HG02938 (cell line): ENCODE measurements at regions not wholly inside any gene's neighbourhood (a gene's known extent, or its start where the extent isn't known, plus 50 kb on each side); places are given as distances from the start of the nearest gene placed in this dataset.
"Not testable (repeated sequence)": the region's sequence is repeated elsewhere in the genome, so short reads cannot be mapped to it uniquely, and the experiment has no call there.

Experiments used
- ATAC-seq: cut with Tn5 transposase; IDR thresholded peaks from one replicate; pipeline ENCODE4 v1.9.1; 2021; ENCODE audit warnings: mild to moderate bottlenecking, moderate library complexity; ENCODE audit not compliant: unreplicated experiment

DNA sequence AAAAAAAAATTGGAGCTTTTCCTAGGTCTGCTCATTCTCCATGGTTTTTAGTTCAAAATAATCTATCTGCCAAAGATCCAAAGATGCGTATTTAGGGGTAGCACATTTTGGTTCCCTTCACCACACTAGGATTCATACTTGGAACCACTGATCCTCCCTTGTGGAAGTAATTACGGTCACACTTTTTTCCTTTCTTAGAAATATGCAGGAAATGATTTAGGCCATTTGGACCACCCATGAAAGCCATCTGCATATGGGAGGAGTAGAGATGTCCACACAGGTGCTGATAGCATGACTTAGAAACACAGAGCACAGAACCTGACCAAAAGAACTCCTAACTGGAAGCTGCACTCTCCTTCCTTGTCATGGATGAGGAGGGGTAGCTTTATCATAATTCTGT is 105.9 kb upstream of the RAI14 start:
- no peak for ATAC-seq

DNA sequence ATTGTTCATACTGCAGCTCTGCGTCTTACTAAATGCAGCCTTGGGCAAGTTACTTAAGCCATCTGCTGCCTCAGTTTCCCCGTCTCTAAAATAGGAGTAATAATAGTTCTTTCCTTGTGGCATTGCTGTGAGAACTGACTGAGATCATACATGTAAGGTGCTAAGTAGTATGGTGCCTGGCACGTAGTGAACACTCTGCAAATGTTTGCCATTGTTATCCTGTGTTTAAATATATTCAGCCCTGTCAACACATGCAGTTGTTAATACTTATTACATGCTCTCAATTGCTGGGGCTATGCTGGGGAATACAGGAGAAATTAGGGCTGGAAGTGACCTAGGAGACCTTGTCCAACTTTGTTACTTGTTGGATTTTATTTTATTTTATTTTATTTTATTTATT is 105.2 kb upstream of the RAI14 start:
- no peak for ATAC-seq

DNA sequence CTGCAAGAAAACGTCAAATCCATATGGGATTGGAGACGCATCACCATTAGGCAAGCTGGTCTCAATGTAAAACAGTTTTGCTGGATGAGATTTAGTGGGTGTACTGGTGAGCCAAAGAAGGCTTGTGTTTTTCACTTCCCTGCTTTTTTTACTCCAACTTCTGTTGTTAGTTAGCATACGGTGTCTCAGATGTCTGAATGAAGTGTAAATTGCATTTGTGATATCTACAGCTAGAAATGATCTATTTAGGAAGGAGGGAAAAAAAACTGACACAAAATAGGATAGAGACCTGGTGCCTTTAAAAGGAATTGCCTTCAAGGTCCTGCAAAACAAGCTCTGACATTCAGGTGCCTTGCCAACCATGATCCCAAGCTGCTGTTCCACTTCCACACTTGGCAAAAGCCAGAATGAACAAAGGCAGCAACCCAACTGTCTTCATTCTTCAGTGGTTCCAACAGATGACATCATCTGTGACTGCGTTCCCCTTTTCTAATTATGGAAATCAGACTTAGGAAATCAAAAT is 104.2 kb upstream of the RAI14 start:
- no peak for ATAC-seq

DNA sequence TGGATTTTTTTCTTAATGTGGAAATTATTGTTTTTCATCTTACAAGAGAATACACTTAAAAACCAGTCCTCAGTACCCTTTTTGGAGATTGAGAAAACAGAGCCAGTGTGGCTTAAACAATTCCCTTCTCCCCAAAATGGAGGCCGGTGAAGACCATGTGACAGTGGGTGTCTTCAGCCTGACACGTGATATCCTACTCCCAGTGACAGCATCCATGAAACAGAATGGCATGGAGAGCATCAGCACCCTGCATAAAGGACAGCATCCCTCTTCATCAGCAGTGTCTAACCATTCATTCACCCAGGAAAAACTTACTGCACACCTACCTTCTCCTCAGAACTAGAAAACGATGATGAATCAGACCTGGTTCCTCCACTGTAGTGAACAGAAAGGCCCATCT is 103.4 kb upstream of the RAI14 start:
- no peak for ATAC-seq

DNA sequence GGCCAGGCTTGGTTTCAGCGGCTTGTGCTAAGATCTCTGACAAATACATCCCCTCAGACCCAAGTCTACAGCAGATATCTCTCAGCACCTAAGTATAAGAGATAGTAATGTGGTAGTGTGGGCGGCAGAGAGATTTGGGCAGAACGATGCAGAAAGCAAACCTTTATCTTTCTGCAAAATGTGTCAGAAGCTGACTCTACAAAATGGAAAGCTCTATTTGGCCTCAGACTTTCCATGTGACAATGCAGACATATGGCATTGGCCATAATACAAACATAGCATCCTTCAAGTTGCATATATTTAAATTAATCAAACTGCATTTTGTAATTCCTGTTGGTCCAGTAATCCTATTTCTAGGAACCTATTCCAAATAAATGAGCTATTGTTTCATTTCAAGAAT is 102.5 kb upstream of the RAI14 start:
- ATAC-seq = no peak

DNA sequence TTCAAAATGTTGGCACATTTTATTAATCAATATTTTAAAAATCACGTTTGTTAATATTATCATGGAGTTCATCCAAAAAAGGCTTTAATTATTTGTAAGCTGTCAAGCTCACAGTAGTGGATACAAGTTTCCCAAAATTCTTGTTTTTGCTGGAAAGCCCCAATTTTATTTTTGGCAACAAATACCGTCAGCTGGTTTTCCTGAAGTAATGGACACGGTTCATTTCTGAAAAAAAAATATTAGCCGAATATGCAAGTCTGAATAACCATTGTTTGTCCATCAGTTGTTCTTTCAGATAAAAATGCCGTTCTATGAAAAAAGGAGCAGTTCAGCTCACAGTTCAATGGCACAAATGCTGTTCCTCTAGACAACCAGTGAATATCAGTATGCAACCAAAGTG is 101.5 kb upstream of the RAI14 start:
- no peak for ATAC-seq

DNA sequence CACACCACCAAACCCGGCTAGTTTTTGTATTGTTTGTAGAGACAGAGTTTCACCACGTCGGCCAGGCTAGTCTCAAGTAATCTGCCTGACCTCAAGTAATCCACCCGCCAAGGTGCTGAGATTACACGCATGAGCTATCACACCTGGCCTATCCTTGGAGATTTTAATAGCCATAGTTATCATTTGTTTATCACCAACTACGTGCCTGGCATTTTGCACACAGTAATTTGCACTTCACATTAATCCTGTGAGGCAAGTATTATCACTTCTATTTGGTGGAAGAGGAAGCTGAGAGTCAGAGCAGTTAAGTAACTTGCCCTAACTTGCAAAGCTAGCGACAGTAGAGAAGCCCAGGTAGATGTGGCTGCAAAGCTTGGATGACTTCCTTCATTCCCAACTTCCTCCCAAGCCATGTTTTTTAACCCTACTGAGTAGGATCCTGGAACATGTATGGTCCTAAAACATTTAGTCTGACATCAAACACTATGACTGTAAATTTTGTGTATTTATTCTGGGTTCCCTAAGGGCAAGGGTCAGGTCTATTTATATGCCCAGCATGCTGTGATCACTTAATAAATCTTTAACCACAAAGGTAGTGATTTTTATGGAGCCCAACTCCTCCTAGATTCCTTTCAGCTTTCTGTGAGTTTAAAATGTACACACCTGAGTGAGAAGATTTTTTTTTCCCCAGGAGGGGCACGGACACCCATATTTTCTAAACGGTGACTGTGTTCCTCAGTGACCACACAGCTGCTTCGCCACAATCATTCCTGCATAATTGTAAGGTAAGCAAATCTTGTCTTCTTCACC is 100.2 kb upstream of the RAI14 start:
- ATAC-seq = no peak

DNA sequence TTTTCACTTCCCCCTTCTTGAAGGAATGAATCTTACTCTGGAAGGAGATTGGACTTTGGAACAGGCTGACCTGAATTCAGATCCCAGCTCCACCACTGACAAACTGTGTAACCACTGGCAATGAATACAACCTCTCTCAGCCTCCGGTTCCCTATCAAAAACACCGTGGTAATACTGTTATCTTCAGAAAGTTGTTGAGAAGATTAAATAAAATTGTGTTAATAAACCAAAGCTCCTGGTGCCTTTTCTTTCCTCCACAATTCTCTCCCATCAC is 99.7 kb upstream of the RAI14 start:
- no peak for ATAC-seq

DNA sequence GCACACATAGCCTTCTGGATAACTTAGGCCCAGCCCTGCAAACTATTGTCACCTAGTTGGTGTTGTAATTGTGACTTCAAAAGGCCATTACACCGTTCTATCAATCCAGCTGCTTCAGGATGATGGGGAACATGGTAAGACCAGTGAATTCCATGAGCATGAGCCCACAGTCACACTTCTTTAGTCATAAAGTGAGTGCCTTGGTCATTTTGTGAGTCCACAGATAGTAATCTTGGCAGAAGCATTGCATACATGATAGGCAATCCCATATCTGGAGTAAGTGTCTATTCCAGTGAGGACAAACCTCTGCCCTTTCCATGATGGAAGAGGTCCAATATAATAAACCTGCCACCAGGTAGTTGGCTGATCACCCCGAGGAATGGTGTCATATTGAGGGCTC is 94.5 kb upstream of the RAI14 start:
- ATAC-seq = not testable (repeated sequence)

DNA sequence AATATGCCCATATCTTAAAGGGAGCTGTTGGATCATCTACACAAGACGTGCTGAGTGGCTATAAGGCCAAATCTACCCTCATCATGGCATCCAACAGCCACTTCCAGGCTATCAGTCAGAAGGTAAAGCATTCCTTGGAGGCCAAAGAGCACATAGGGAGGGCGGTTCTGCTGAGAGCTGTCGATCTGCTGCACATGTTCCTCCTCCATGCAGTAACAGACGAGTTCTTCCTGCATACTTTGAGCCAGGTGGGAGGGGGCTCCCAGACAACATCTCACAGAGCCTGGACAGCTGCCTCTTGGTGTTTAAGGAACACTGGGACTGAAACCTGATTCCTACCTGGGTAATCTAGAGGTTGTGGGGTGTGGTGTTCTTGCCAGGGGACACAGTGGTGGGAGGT is 93.3 kb upstream of the RAI14 start:
- ATAC-seq = no peak

DNA sequence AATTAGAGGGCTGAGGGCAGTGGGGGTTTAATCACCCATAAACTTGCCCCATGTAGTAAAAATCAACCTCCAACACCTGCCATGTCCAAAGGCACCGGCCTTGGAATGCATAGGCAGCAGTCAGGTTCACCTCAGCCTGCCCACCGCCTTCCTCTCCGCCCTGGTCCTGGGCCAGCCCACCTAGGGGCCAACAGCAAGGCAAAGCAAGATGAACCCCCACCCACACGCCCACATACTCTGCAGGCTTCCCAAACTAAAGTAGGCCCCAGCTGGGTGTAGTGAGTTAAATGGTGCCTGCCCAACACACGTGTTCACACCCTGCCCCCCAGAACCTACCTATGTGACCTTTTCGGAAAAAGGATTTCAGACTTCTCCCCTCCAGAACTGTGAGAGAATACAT is 92.9 kb upstream of the RAI14 start:
- ATAC-seq = no peak

DNA sequence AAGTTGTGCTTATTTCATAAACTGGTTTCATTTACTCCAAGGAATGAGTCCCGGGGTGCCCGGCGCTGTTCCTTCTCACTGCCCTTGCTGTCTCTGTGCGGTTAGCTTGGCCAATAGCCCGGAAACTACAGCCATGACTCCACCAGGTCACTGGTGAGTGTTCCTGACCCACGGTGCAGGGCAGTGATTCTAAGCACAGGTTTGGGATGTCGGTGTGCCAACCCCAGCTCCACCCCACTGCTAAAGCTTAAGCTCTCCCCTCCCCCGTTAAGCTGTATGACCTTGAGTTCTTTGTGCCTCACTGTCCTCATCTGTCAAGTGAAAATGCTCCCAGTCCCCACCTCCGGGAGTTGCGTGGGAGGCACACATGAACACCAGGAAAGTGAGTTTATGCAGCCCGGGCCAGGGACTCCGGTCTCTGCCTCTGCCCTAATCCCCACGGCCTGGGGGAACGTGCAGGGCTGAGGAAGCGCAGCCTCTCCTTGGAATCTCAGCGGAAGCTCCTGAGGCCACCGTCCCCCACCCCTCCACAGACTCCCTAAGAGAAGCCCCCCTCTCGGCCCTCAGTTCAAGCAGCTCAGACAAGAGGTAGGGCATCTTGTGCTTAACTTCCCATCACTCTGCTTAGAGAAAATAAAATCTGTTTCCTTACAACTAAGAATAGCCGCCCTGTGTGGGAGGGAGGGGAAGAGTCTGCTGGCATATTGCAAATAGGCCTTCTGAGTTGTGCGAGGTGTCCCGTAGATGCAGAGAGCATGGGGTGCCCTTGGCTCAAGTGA is 92.0 kb upstream of the RAI14 start:
- ATAC-seq = no peak

DNA sequence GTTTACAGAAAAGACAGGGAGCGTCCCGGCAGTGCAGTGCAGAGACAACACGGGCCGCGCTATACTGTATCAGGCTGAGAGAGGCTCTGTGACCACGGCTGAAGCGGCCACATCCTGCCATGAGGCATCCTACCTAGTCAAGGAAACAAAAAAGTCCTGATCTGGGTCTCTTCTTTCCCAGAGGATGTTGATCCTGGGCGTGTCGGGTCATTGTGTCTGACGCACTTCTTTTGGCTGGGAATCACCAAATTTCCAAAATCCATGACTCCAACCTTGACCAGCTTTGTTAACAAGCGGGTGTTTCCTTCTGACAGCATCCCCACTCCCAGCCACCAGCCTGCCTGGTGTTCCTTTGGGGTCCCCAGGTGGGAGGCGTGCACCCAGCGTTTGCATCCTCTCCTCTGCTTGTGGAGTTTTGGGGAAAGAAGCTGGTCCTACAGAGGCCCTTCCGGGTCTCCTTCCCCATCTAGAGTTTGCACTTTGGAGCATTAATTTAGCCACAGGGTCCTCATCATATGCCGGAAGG is 91.4 kb upstream of the RAI14 start:
- ATAC-seq = no peak

DNA sequence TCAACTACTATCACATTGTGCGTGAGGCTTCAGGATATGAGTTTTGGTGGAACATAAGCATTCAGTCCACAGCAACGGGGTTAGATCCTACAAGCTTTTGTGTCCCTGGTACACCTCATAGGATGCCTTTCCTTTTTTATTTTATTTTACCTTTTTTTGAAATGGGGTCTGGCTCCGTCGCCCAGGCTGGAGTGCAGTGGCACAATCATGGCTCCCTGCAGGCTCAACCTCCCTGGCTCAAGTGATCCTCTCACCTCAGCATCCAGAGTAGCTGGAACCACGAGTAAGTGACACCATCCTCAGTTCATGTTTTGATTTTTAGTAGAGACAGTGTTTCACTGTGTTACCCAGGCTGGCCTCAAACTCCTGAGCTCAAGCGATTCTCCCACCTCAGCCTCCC is 86.0 kb upstream of the RAI14 start:
- ATAC-seq = no peak

DNA sequence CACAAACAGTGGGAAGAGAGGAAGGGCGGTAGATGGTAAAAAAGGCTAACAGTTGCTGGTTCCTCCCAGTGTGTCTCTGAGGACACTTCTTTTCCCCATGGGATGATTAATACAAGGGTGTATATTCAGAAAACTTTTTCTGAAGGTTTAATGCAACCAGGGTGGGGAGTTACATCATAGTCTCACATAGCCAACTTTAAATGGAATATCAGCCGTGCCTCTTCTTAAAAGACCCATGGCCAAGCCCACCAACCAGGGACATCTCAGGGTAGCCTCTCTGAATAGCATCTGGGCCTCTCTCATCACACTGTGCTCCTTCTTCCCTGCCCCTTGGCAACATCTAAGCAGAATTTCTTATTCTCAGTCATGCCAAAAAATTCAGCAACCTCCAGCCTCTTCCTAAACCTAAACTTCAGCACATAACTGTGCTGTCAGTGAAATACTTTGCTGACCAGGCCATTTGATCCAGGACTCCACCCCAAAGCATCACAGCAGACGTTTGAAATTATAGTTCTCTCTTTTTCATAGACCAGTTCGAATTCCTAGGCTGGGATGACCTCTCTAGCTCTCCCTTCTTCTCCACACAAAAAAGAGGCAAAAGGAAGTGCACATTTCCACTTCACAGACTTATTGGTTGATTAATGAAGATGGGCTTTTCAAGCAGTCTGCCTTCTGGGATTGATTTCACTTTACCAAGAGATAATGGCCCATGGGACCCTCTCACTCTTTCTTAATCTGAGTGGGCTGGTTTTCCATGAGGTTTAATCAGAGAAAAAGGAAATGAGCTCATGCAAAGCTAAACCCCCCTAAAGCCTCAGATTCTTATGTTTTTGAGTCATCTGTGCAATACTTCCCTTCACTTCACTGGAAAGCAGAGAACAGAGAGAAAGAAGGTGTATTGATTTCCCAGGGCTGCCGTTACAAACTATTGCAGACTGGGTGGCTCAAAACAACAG is 85.1 kb upstream of the RAI14 start:
- no peak for ATAC-seq

DNA sequence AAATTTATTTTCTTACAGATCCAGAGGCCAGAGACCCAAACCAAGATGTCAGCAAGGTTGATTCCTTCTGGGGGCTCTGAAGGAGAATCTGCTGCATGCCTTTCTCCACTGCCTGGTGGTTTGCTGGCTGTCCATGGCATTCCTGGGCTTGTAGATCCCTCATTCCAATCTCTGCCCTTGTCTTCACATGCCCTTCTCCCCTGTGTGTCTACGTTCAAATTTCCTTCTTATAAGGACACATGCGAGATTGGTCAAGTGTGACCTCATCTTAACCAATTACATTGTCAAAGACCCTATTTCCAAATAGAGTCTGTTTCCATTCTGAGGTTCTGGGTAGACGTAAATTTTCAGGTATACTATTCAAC is 84.5 kb upstream of the RAI14 start:
- no peak for ATAC-seq

DNA sequence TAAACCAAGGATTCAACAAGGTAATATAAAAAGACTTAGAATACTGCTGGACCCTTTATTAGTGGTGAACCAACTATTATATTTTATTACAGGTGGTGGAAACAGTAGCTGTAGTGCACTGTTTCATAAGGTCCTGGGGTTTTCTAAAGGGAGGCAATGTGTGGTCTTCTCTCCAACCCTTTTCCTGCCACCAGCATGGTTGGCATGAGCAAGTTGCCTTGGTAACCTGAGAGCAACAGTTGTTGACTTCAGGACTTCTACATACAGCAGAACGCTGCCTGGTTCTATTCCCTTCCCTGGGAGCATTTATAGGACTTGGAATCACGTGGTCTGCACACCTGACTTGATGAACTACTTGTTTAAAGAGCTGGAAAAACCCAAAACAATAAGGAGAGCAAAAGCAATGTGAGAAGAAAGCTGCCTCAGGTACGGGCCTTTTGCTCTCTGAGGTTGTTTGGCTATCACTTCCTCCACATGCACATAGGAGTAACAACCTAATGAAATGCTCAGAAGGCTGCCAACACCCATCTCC is 81.1 kb upstream of the RAI14 start:
- no peak for ATAC-seq

DNA sequence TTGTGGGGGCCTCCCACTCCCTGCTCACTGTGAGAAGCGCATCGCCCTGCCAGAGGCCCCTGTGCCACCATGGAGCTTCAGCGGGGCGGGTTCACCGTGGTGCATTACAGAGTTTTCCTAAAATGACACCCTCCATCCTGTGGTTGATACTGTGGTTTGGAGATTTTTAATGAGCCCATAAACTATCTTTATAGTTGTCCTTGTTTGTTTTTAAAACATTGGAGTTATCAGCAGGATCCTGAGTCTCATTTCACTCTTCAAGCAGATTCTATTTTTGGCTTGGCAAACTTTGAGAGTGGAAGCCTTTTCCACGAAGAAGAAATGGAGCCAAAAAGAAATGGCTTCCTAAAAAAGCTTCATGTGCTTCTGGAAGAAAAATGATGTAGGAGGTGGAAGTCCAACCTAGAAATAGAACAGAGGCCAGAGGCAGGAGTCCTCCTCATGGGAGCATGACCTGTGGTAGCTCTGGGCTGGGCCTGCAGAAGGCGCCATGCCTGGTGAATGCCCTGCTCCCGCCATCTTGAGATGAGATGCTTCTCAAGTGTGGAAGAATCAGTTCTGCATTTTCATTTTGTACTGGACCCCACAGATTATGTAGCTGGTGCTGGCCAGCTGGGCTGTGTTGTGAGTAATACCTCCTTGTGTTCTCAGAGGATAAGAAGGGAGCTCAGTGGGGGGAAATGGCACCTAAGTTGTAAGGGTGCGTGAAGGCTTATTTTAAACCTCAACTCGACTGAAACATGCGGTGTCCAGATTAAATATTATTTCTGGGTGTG is 79.0 kb upstream of the RAI14 start:
- no peak for ATAC-seq

DNA sequence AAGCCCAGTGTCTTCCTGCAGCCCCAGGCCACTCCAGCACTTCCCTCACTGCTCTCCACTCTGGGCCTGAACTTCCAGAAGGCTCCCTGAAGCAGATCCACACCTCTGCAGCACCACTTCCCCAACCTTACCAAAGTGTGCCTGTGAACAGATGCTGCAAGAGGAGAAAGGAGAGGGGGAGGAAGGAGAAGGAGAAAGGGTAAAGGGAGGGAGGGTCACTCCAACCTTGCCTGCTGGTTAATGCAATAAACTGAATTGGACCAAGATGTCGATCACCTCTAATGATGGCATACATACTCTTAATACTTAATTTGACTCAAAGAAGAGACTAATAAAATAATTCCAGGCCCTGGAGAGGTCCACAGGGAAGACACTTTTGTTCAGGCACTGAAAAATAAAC is 77.2 kb upstream of the RAI14 start:
- no peak for ATAC-seq

DNA sequence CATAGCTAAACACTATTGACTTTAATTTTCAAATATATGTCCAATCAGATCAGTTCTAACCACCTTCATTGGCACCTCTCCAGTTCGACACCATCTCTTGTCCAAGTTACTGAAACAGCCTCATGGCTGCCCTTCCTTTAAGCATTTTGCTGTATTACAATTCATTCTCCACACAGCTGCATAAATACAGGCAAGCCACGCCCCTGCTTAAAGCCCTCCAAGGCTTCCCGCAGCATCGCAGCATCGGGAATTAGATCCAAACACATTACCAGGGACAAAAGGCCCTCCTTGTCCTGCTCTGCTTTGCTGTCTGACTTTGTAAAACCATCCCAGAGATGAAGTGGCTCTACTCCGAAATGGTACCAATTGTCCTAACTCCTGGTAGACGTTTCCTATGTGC is 75.1 kb upstream of the RAI14 start:
- no peak for ATAC-seq
